GM20431 (cell line): ENCODE measurements at regions not wholly inside any gene's neighbourhood (a gene's known extent, or its start where the extent isn't known, plus 50 kb on each side); places are given as distances from the start of the nearest gene placed in this dataset.

Source experiments
- in situ Hi-C: fragments of 300-500 bp; cut with MseI, MboI; formaldehyde crosslinking; loops from one replicate; pipeline ENCODE4 v1.15.0; 2020; ENCODE audit warnings: low sequenced_read_pairs; ENCODE audit not compliant: unreplicated experiment

DNA sequence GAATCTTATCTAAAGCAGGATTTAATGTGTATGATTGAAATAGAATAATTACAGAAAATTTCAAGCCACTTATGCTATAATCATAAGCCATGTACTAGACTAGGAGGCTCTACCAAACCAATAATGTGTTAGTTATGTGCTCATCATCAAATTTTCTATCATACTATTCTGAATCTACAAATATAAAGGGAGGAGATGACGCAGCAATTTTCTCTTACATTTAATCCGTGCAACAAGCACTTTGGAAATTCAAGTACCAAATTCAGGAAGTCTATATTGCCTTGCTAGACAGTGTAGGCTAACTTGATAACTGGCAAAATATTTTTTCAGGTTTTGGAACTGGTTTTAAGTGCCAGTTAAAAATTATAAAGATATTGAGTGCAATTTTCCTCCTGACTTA, 283.5 kb downstream of the C4orf33 start:
- in situ Hi-C loops = no loop called here

DNA sequence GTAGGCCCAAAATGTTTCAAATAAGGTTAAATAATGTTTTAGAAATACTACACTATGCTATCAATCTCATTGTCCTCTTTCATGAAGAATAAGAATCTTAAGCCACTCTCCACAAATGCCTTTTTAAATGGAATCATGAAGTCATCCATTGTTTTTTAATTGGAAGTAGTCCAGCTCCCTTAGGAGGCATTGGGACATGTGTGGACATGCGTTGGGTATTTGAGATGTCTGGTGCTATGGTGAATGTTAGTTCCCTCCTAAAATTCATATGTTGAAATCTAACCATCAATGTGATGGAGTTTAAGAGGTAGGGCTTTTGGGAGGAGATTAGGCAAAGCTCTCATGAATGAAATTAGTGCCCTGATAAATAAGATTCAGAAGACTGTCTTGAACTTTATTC, 289.0 kb downstream of the C4orf33 start:
- in situ Hi-C loops = no loop called here

DNA sequence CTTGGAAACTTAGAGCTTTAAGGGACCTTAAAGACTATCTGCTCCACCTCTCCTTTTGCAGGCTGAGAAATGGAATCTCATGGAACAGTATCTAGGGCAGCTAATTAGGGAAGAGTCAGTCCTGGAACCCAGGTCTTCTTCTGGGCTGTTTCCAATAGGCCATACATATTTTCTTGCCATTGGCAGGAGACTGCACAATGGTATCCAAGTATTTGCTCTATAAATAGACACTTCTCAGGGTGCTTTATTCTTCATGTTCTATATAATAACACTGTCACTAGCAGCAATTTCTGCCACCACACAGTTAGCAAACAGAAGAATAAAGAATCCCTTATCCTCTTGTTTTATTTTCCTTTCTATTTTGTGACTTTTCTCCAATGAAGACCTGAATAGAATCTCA, 291.7 kb downstream of the C4orf33 start:
- in situ Hi-C loops = no loop called here

DNA sequence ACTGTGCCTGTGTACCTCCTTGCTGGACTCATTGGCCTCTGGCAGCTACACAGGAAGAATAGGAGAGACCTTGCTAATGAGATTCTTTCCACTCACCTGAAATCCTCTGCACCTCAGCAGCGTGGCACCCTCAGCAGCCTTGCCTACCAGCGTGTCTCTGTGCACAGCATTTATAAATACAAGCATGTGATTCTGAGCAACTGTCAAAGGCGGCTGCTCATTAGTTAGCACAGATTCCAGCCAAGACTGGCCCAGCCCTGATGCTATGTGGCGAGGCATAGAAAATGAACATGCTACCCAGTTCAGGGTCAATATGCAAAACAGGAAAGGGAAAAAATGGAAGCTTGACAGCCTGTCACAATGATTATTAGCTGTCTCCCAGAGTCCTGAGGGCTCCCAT, 298.0 kb downstream of the C4orf33 start:
- in situ Hi-C loops = no loop called here

DNA sequence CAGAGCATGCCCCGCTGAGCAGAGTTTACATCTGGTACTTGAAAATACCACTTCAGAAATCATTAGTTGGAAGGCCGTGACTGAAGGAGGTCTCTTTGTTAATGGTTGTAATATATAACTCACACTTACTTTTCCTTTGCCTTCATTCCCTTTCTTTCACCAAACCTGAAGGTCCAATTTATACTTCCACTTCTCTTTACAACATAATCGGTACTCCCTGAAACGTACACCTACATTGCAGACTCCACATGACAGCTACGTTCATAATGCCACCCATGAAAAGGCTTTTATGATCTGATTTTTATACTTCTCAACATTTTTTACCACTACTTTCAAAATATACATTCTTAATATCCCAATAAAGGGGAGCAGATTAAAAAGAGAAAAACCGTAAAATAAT, 298.7 kb downstream of the C4orf33 start:
- in situ Hi-C loops = no loop called here

DNA sequence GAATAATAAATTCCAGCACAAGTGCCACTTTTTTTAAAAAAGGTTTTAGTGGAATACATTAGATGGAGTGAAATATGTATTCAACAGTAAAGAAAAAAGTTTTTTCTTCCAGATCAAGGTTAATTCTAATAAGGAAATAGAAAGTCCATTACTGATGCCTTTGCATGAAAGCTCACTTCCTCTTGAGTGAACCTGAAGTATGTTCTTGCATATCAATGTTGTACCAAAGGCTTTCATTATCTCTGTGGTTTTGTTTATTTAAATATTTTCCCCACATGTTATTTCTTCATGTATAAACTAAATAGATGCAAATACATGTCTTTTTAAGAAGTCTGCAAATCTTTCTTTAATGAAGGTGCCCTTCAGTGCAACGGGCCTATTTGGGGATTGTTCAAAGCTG, 307.9 kb downstream of the C4orf33 start:
- in situ Hi-C loops = no loop called here

DNA sequence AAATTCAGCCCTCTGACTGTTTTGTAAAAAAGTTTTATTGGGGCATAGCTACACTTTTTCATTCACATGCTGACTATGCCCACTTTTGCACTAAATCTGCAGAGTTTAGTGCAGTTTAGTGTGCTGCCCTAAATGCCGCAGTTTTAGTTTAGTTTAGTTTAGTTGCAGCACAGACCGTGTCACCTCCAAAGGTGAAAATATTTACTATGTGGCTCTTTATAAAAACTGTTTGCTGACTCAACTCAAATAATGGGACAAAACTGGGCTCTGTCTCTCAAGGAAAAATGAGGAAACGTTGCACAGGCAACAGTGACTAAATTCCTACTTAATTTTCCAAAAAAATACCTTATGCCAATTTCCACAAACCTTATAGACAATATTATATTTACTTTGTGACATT, 314.2 kb downstream of the C4orf33 start:
- in situ Hi-C loops = no loop called here

DNA sequence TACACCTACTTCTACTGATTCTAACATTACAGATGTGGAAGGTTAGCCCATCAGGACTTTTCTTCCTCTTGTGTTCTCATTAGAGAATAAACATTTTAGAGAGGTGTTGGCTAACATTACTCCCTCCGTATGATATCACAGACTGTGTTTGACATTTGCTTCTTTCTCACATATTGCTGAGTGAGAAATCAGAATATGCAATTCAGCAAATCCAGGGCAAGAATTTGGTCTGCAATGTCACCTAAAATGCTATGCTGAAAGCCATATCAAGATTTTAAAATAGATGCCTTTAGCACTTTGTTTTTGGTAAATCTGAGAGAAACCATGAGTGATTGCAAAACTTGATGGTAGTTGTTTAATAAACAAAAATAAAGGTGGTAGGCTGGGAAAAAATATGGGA, 319.1 kb downstream of the C4orf33 start:
- in situ Hi-C loops = no loop called here

DNA sequence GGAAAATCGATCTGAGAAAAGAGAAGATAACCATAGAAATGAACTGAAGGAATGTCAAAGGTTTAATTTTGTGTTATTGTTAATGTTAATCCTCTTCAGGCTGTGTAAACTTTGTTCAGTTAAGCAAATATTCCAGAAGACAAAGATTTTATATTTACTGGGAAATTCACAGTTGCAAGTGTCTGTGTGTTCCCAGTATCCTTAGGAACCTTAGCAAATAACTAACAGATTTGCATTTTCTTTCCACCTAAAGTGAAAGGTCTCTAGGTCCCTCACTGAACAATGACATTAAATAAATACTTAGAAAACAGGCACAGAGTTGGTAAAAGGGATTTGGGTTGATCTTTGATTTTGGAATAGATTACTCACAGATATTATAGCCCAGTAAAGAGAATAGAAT, 324.7 kb downstream of the C4orf33 start:
- in situ Hi-C loops = no loop called here

DNA sequence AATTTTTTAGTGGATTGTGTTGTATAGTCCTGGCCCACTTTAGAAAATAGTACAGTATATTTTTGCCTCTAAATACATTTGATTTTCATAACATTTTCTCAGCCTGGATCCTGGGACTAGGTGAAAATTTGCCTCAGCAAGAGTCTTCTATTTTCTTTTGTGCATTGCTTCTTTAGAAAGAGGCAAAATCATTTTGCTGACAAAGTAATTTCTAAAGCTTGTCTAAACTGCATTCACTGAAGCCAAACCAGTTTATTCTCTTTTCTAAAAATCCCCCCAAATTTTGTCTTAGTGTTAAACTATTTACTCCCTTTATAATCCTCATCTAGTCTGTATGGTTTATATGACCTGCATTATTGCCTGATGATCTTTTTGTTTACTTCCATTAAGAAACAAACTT, 326.3 kb downstream of the C4orf33 start:
- in situ Hi-C loops = no loop called here

DNA sequence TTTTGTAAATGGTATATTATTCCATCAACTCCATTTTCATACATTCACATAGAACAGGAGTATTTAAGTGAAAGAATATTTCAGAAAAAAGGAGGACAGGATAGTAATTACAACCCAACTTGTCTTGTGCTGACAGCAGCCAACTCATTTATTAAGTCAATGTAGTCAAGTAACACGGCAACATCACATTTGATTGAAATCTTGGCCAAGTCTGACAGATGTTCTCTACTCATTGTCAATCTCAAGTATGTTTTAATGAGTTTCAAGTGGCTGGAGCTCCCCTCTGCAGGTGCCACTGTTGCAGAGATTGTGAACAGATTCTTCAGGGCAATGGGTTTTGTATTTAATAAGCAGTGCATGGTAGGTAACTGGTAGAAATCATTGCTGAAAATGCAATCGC, 332.5 kb downstream of the C4orf33 start:
- in situ Hi-C loops = no loop called here

DNA sequence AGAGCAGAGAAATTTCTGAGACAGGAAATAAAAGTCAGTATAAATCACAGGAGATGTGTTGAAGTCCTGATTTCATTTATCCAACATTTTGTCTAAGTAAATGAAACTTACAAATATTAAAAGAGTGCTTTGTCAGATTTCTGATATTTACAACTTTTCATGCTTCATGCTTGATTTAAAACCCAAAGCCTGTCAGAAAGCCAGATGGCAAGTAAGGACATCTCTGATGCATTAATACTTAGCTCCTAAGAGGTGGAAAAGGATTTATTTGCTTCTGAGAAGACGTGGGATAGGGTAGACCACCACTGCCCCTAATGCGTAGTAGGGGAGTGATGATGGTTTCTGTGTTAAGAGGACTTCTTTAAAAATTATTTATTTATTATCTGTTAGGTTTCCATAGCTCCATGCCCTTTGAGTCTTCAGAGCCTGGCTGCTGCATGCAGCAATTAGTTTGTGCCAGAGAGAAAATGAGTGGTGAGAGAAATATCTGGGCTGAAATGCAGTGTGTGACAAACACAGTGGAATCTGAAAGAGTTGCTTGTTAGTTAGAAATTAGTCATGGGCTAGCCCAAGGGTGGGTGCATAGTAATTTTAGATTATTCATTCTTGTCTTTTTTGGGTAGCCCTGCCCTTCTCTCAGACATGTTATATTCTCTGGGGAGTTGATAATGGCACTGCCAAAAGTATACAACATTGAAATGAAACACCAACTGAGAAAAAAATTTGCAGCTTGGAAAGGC, 333.8 kb downstream of the C4orf33 start:
- in situ Hi-C loops = no loop called here

DNA sequence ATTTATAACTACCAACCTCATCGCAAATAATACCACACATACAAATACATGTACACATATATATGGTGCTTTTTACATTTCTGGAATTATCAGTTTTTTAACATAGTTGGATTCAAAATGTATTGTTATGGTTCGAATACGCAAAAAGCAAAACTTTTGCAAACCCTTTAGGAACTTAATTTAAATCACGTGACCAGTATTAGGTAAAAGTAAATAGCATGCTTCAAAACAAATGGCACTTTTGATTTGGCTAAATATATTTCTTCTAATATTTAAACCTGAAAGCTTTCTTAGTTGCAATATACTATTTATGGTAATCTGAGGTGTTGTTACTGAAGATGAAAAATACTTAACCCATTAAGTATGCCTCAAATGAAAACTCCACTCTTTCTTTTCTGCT, 341.4 kb downstream of the C4orf33 start:
- in situ Hi-C loops = no loop called here

DNA sequence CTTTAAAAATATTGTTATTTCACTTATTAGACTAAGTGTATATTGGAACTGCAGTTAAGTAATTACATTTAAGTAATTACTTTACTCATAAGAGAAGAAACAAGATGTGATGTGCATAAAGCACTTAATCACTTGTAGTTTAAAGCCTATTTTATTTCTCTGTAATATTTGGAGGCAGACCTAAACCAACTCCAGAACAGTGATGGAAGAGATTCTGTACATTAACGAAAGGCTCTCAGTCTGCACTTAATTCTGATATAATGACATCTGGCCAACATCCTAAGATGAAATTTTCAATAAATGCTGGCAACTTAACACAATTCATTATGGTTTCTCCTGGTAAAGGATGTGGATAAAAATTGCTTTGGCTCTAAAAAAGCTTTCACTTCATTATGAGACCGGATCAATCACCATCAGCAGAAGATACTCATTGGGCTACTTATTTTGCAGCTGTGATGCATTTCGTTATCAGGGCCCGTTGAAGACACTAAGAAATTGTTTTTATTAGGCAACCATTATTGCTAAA, 342.6 kb downstream of the C4orf33 start:
- in situ Hi-C loops = no loop called here

DNA sequence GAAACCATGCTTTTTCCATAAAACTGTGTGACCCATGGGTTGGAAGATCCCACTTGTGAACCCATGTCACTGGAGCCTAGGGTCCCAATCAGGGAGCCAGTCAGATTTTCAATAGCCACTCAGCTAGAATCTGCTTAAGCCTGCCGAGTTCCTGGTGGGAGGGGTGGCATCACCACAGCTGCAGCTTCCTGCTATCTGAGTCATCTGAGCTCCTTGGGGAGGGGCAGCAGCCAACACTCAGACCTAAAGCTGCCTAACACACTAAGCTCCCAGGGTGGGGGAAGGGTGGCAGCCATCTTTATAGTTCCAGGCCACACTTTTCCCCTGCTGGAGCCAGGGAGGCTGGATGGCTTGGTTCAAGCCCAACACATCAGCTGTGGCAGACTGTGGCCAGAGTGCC, 350.1 kb downstream of the C4orf33 start:
- in situ Hi-C loops = no loop called here

DNA sequence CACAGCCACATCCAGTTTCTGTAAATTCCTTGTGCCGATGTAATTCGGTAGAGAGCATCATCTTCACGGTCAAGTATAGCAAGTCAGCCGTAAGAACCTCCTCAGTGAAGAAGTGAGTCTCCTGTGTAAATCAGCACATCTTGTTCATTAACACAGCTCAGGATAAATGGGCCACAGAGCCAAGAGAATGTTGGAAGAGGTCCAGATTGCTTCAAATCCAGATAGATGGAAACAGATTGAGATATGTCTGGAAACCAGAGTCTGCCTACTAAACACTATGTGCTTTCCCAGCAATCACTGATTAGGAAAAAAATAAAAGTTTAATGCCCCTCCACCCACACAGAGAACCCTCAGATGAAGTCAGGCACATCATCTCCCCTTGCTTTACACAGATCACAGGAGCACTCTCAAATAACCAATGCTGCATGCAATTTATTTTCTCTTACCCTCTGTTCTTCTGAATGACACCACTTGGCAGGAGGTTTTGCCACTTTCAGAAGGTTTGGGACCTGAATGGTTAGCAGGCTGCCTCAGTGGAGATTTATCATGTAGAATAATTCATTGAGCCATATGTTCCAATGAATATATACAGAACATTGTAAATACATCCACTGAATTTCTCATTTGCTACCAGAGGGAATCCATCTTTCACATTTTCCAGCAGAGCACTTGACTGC, 357.7 kb downstream of the C4orf33 start:
- in situ Hi-C loops = no loop called here

DNA sequence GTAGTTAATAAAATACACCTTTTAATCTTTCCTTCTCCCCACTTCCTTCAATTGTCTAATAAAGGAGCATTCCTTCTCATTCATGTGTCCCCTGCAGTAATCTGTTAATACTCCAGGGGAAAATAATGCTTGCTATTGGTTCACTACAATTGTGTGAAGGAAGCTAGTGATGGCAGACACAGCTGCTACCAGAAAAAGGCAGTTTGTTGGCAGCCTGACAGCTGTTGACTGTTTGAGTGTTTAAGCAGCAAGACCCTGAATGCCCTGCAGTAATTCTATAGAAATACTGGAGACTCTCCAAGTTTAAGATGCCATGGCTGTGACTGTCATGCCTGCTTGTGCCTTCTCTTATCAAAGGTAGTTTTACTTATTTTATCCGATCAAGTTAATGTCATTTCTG, 359.5 kb downstream of the C4orf33 start:
- in situ Hi-C loops = no loop called here

DNA sequence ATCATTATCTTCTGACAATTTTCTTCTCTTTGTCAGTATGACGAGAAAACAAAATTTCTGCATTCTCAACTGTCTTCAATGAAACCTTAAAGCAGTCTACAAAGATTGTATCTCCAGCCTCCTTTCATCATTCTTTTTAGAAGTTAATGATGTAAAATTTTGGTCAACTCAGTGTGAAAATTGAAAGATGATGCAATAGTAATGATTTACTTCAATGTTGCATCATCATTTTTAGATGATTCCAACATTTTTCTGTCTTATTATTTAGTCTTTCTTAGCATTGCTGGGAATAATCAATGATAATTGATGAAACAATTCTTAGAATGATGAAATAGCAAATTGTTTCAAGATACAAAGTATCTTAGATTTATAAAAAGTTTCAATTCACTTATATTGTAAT, 372.7 kb downstream of the C4orf33 start:
- in situ Hi-C loops = no loop called here

DNA sequence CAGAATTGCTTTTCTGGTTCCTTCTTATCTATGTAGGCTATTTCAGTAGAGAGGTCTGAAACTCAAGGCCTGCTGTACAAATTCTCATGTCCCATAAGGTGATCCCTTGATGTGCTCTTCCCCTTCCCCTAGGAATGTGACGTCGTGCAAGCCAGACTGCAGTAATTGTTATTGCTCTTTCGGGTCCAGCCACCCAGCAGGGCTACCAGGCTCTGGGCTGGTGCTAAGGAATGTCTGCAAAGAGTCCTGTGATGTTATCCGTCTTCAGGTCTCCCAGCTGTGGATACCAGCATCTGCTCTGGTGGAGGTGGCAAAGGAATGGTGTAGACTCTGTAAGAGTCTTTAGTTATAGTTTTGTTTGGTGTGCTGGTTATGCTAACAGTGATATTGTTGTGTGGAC, 378.7 kb downstream of the C4orf33 start:
- in situ Hi-C loops = no loop called here

DNA sequence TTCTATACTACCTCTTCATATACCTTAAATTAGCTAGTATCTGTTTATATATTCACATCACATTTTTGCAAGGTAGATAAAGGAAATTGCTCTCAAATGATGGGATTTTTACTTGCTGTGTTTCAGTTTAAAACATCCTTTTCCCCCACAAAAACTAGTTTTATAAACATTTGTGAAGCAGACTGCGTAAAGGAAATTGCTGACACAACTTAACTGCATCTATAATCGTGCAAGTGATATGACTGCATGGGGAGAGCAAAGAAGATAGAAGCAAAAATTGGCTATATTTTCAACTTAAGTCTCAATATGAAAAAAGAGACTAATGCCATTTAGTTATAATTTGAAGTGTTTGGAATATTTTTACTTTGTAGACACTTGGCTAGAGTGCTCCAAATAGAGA, 385.2 kb downstream of the C4orf33 start:
- in situ Hi-C loops = no loop called here

DNA sequence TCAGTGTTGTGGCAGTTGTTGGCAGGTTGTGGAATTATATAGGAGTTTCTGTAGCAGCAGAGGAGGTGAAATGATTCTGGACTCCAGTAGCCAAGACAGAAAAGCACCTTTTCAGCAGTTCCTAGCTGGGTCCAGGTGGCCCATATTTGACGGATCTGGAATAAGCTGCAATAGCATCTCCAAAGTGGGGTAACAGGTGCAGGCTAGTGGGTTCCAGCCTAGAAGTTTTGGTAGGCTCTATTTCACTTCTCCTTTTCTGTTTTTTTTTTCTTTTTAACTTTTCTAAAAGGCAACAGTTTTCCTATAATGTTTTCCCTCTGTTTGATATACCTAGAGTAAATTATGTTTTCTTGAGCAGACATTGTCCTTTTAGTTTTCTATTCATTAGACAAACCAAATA, 392.5 kb downstream of the C4orf33 start:
- in situ Hi-C loops = no loop called here

DNA sequence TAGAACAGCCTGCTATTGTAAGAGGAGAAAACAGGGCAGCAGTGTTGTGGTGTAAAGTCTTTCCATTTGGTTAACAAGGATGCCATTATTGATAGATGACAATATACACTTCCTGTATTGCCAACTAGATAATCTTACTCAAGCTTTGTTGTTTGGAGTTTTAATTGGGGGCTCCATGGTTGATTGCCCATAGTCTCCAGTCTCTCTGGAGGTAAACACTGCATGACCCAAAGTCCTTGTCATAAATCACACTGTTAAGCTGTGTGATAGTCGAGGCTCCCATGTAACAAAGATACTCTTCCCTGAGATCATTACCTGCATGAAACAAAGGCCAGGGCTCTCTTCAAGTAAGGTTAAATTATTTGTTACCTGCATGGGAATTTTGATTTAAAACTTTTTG, 394.6 kb downstream of the C4orf33 start:
- in situ Hi-C loops = no loop called here
